OCI-LY7 (cell line): ENCODE measurements at regions not wholly inside any gene's neighbourhood (a gene's known extent, or its start where the extent isn't known, plus 50 kb on each side); places are given as distances from the start of the nearest gene placed in this dataset.

Experiments used
- EZH2phosphoT487 ChIP-seq: fragments of 200-600 bp; sonication (generic); IDR thresholded peaks from 2 replicates; pipeline ENCODE4 v1.6.1; 2018; ENCODE audit warnings: low read depth, borderline replicate concordance, mild to moderate bottlenecking, mixed run types, antibody characterized with exemption, low read length, moderate library complexity, mixed read lengths
- TF ChIP-seq, protein P1 (sequence below): fragments of 200-600 bp; sonication (generic); conservative IDR thresholded peaks from 2 replicates; pipeline ENCODE4 v1.5.1; 2014; ENCODE audit warnings: mild to moderate bottlenecking, antibody characterized with exemption, low read length, moderate library complexity, mixed read lengths

DNA sequence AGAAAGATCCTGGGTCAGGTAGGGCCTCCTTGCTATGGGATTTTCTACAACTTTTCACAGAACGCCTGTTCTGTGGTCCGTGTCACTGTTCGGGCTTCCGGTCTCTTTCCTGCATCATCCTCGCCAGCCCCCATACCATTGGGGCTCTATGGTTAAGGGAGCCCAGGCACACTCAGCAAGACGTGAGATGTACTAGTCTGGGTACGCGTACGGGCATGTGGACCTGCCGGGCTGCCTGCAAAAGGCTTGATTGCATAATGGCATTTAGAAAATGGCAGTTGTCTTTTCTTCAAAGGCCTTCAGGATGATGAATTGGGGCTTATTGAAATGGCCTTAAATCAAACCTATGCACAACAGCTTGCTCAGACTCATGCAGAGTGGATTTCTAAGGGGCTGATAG, 86.7 kb downstream of the CNGA2 start:
- TF ChIP-seq, protein P1, sequence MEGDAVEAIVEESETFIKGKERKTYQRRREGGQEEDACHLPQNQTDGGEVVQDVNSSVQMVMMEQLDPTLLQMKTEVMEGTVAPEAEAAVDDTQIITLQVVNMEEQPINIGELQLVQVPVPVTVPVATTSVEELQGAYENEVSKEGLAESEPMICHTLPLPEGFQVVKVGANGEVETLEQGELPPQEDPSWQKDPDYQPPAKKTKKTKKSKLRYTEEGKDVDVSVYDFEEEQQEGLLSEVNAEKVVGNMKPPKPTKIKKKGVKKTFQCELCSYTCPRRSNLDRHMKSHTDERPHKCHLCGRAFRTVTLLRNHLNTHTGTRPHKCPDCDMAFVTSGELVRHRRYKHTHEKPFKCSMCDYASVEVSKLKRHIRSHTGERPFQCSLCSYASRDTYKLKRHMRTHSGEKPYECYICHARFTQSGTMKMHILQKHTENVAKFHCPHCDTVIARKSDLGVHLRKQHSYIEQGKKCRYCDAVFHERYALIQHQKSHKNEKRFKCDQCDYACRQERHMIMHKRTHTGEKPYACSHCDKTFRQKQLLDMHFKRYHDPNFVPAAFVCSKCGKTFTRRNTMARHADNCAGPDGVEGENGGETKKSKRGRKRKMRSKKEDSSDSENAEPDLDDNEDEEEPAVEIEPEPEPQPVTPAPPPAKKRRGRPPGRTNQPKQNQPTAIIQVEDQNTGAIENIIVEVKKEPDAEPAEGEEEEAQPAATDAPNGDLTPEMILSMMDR = no peak
- no peak for TF ChIP-seq EZH2phosphoT487
